GM12872 (cell line): ENCODE measurements at regions not wholly inside any gene's neighbourhood (a gene's known extent, or its start where the extent isn't known, plus 50 kb on each side); places are given as distances from the start of the nearest gene placed in this dataset.

Experiments
- CTCF ChIP-seq: IDR thresholded peaks from 3 replicates; pipeline ENCODE4 v1.5.1; 2011; ENCODE audit warnings: low read depth, mild to moderate bottlenecking, low read length, moderate library complexity; ENCODE audit not compliant: insufficient read depth

DNA sequence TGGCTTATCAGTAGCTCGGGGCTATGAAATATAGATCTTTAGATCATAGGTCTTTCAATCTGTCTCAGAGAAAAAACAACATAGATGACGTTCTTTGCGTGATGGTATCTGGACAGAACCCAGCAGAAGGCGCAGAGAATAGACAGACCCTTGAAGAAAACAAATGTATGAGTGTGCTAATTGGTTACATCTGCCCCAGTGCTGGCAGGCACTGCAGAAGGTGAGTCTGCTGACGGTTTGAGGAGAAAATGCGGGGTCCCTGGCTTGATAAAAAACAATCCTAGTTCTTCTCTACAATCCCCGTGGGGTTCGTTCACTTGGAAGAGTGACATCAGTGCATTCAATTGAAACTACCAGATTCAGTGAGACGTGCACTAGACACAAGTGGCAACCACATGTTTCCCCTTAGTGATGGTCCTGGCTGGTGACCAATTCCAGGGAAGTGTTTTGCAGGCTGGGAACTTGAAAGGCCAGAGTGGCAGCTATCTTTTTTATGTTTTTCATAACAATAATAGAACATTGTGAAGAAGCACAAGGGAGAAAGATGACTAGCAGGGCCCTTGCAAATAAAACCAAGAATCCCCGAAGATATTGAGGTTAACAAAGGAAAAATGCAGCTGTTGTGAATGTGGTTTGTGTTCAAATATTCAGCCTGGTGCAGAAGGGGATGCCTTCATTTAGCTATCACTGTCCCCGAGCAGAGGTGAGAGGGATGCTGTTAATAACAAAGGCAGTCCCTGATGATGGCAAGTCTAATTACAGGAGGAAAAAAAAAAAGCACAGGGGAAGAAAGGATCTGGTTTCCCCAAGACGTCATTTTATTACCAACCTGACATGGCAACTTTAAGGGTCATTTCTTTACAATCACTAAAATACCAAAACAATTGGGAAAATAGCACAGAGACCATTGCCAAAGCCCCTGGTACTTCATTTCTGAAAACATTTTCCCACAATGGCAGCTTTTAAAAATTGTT is 337.6 kb upstream of the FIGN start:
- no peak for TF ChIP-seq CTCF

DNA sequence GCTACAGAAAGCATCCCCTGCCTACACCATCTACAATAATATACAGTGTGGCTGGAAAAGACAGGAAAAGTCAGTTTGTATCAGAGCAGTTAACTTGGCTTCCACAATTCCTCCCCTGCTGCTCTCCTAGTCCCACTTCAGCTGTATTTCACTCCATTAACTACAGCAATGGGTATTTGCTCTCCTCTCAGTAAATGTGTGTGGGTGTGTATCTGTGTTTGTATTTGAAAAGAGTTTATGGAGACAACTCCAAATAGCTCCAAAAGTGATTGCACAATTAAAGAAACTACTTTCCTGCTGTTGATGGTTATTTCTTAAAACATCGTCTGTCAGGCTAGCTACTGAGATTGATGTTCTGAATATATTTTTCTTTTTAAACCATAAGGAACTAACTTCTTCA is 333.7 kb upstream of the FIGN start:
- TF ChIP-seq CTCF: no peak

- TF ChIP-seq CTCF: no peak
These were observed 332.3 kb upstream of the FIGN start for GRCh38 chr2:164068063-164068462.

DNA sequence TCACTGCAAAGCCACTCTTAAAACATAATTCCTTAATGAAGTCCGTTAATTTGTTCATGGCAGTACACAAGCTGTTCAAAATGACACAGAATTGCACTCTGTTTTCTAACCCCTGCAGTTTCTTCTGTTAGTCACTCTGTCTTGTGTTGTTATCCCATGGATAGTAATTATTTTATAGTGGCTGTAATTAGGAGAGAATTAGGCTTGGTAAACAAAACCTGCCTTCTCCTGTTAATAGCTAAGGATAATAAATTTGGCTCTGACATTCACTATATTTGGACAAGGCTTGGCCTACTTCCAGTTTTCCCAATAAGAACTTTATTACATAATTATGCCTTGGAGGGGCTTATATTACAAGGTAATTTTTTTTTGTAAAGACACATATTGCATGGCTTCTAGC is 330.3 kb upstream of the FIGN start:
- no peak for TF ChIP-seq CTCF

DNA sequence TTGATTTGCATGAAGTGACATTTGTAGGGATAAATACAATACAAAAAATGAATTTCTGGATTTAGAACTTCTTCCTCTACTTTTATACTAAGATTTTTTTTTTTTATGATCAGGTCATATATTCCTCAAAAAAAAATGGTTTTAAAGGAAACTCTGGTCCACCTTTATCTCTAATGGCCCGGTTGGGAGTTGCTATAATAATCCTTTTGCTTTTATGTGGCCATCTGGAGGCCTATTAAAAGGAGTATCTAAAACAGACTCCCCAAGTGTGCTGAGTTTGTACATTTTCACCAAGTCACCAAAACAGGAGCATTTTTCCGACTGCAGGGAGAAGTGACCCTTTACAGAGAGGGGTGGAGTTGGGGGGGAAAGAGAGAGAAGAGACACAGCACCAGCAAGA is 329.2 kb upstream of the FIGN start:
- no peak for TF ChIP-seq CTCF

- peak; percentile 66 for TF ChIP-seq CTCF
These were observed 325.4 kb upstream of the FIGN start for GRCh38 chr2:164061129-164061746.

GRCh38 chr2:164060031-164060430 is 324.2 kb upstream of the FIGN start:
- TF ChIP-seq CTCF: no peak
